ENCODE measurements at regions not wholly inside any gene's neighbourhood (a gene's known extent, or its start where the extent isn't known, plus 50 kb on each side); places are given as distances from the start of the nearest gene placed in this dataset.

- peak overlapping the region; percentile 15; the same call in 1 of the 2 replicates for H3K4me3 ChIP-seq (ENCODE audit: low read depth, low read length)
- H3K4me1 ChIP-seq (ENCODE audit: control insufficient read depth, insufficient read depth, low read length), result peaks cover 31% of the 10 kb centered on the region
- no peaks in the 10 kb centered on the region for H3K36me3 ChIP-seq (ENCODE audit: control insufficient read depth, insufficient read depth, low read length)
- no peak overlapping the region for H3K9ac ChIP-seq (ENCODE audit: low read length)
- H3K9me3 ChIP-seq (ENCODE audit: control insufficient read depth, insufficient read depth, low read depth, low read length), result no peaks in the 10 kb centered on the region
- H3K27me3 ChIP-seq (ENCODE audit: control insufficient read depth, insufficient read depth, low read length), result peaks cover 8% of the 10 kb centered on the region; the same call in 1 of the 2 replicates
- peak overlapping the region; percentile 51; the same call in 1 of the 2 replicates for H3K27ac ChIP-seq (ENCODE audit: low read depth, low read length)
Measured at GRCh38 chr12:88951860-88952561, 371.7 kb upstream of the KITLG start.

- no peaks in the 10 kb centered on the region for H3K36me3 ChIP-seq (ENCODE audit: control insufficient read depth, insufficient read depth, low read length)
- no peak overlapping the region for H3K9ac ChIP-seq (ENCODE audit: low read length)
- peaks cover 38% of the 10 kb centered on the region for H3K4me1 ChIP-seq (ENCODE audit: control insufficient read depth, insufficient read depth, low read length)
- H3K27me3 ChIP-seq (ENCODE audit: control insufficient read depth, insufficient read depth, low read length), result peaks cover 8% of the 10 kb centered on the region; the same call in 1 of the 2 replicates
- no peak overlapping the region for H3K4me3 ChIP-seq (ENCODE audit: low read depth, low read length)
- no peaks in the 10 kb centered on the region for H3K9me3 ChIP-seq (ENCODE audit: control insufficient read depth, insufficient read depth, low read depth, low read length)
- no peak overlapping the region for H3K27ac ChIP-seq (ENCODE audit: low read depth, low read length)
Measured at GRCh38 chr12:88951177-88951576, 370.9 kb upstream of the KITLG start.

DNA sequence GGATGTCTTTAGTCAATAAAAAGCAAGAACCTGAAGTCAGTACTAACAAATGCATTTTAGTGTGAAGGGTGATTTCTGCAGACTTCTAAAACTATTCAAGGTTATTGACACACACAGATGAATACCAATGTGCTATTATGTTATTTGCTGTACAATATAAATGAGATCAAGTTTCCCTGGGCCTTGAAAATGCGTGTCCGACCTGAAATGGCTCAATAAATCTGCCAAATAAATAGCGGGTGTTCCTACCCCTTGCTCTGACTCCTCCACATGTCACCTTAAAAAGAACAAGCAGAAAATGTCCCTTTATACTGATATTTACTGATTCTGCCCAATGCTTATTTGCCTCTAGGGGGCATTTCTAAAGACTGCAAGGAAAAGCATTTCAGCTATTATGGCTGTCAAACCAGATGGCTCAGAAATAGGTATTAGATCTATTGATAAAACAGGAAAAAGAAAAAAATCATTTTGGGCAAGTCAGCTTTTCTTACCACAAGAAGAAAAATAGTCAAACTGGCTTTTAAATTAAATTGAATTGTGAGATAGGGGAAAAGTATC lies 367.3 kb upstream of the KITLG start:
- H3K9me3 ChIP-seq (ENCODE audit: control insufficient read depth, insufficient read depth, low read depth, low read length), result no peaks in the 10 kb centered on the region
- no peaks in the 10 kb centered on the region; the same call in 1 of the 2 replicates for H3K27me3 ChIP-seq (ENCODE audit: control insufficient read depth, insufficient read depth, low read length)
- peaks cover 24% of the 10 kb centered on the region for H3K4me1 ChIP-seq (ENCODE audit: control insufficient read depth, insufficient read depth, low read length)
- H3K27ac ChIP-seq (ENCODE audit: low read depth, low read length), result no peak overlapping the region
- no peak overlapping the region for H3K4me3 ChIP-seq (ENCODE audit: low read depth, low read length)
- H3K36me3 ChIP-seq (ENCODE audit: control insufficient read depth, insufficient read depth, low read length), result no peaks in the 10 kb centered on the region
- no peak overlapping the region for H3K9ac ChIP-seq (ENCODE audit: low read length)

GRCh38 chr12:88946372-88946997 lies 366.2 kb upstream of the KITLG start:
- Histone ChIP-seq H3K27ac (ENCODE audit: low read depth, low read length) (no peak overlapping the region), H3K4me3 (ENCODE audit: low read depth, low read length) (no peak overlapping the region), H3K36me3 (ENCODE audit: control insufficient read depth, insufficient read depth, low read length) (no peaks in the 10 kb centered on the region), H3K4me1 (ENCODE audit: control insufficient read depth, insufficient read depth, low read length) (peaks cover 13% of the 10 kb centered on the region), H3K9ac (ENCODE audit: low read length) (no peak overlapping the region), H3K27me3 (ENCODE audit: control insufficient read depth, insufficient read depth, low read length) (no peaks in the 10 kb centered on the region; the same call in 1 of the 2 replicates), H3K9me3 (ENCODE audit: control insufficient read depth, insufficient read depth, low read depth, low read length) (no peaks in the 10 kb centered on the region)

- H3K27me3 ChIP-seq (ENCODE audit: control insufficient read depth, insufficient read depth, low read length), result no peaks in the 10 kb centered on the region
- H3K4me3 ChIP-seq (ENCODE audit: low read depth, low read length), result no peak overlapping the region
- H3K36me3 ChIP-seq (ENCODE audit: control insufficient read depth, insufficient read depth, low read length), result no peaks in the 10 kb centered on the region
- H3K9me3 ChIP-seq (ENCODE audit: control insufficient read depth, insufficient read depth, low read depth, low read length), result no peaks in the 10 kb centered on the region
- peaks cover 9% of the 10 kb centered on the region for H3K4me1 ChIP-seq (ENCODE audit: control insufficient read depth, insufficient read depth, low read length)
- H3K27ac ChIP-seq (ENCODE audit: low read depth, low read length), result no peak overlapping the region
- no peak overlapping the region for H3K9ac ChIP-seq (ENCODE audit: low read length)
Measured at GRCh38 chr12:88945051-88945732, 364.9 kb upstream of the KITLG start.

GRCh38 chr12:88944397-88944796 lies 364.1 kb upstream of the KITLG start:
- H3K9ac ChIP-seq (ENCODE audit: low read length), result no peak overlapping the region
- no peak overlapping the region for H3K27ac ChIP-seq (ENCODE audit: low read depth, low read length)
- H3K27me3 ChIP-seq (ENCODE audit: control insufficient read depth, insufficient read depth, low read length), result no peaks in the 10 kb centered on the region
- H3K4me3 ChIP-seq (ENCODE audit: low read depth, low read length), result no peak overlapping the region
- no peaks in the 10 kb centered on the region for H3K36me3 ChIP-seq (ENCODE audit: control insufficient read depth, insufficient read depth, low read length)
- H3K4me1 ChIP-seq (ENCODE audit: control insufficient read depth, insufficient read depth, low read length), result peaks cover 9% of the 10 kb centered on the region
- no peaks in the 10 kb centered on the region for H3K9me3 ChIP-seq (ENCODE audit: control insufficient read depth, insufficient read depth, low read depth, low read length)

DNA sequence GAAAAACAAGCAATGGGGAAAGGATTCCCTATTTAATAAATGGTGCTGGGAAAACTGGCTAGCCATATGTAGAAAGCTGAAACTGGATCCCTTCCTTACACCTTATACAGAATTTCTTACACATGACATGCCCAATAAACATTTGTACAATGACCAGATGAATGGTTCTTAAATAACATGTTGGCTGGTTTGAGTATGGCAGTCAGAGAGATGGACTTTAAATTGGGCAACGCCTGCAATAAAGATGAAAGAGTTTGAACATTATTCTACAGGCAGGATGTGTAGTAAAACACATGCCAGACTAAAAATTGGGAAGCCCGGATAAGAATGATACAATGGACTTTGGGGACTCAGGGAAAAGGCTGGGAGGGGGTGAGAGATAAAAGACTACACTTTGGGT lies 360.6 kb upstream of the KITLG start:
- no peaks in the 10 kb centered on the region for H3K4me1 ChIP-seq (ENCODE audit: control insufficient read depth, insufficient read depth, low read length)
- H3K27ac ChIP-seq (ENCODE audit: low read depth, low read length), result no peak overlapping the region
- no peaks in the 10 kb centered on the region for H3K36me3 ChIP-seq (ENCODE audit: control insufficient read depth, insufficient read depth, low read length)
- H3K4me3 ChIP-seq (ENCODE audit: low read depth, low read length), result no peak overlapping the region
- H3K27me3 ChIP-seq (ENCODE audit: control insufficient read depth, insufficient read depth, low read length), result no peaks in the 10 kb centered on the region
- no peaks in the 10 kb centered on the region for H3K9me3 ChIP-seq (ENCODE audit: control insufficient read depth, insufficient read depth, low read depth, low read length)
- no peak overlapping the region for H3K9ac ChIP-seq (ENCODE audit: low read length)

DNA sequence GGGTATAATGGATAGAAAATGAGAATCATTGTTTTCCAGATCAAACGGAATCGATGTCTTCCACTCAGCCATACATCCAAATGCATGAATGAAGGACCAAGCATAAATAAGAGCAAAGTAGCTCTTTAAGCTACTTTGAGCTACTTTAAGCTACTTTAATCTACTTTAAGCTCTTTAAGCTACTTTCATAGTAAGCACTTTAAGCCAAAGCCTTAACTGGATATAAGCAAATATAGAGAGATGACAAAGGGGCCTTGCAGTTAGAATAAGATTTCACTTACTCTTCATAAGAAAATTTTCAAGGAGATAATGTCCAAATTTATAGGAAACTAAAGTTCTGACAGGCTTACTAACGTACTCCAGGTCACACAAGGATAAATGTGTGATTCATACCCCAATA lies 355.6 kb upstream of the KITLG start:
- no peak overlapping the region for H3K4me3 ChIP-seq (ENCODE audit: low read depth, low read length)
- H3K36me3 ChIP-seq (ENCODE audit: control insufficient read depth, insufficient read depth, low read length), result no peaks in the 10 kb centered on the region
- H3K4me1 ChIP-seq (ENCODE audit: control insufficient read depth, insufficient read depth, low read length), result peaks cover 7% of the 10 kb centered on the region
- H3K27me3 ChIP-seq (ENCODE audit: control insufficient read depth, insufficient read depth, low read length), result no peaks in the 10 kb centered on the region
- no peaks in the 10 kb centered on the region for H3K9me3 ChIP-seq (ENCODE audit: control insufficient read depth, insufficient read depth, low read depth, low read length)
- no peak overlapping the region for H3K27ac ChIP-seq (ENCODE audit: low read depth, low read length)
- no peak overlapping the region for H3K9ac ChIP-seq (ENCODE audit: low read length)

DNA sequence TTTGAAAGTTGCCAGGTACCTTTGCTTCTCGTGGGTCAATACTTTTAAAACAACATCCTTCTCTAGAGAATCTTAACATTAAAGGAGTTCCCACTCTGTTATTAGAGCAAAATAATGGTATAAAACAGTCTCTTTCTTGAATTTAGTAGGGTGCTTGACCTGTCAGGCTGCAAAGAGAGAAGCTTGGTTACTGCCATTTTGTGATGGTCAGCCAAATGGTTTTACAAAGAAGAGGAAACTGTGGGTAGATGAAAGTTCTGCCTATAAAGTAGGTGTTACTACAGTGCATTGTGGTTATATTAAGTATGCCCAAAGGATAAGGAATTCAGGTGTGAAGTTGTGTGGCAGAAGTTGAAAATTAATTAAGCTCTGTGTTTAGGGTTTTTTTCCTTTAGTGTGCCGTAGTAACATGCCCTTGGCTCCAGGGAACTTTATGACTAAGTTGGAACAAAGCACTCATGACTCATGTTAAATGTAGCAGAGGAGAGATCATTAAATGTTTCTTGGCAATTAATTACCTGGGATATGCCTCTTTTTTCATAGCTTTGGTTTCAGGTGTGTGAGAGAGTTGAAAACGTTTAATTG lies 354.0 kb upstream of the KITLG start:
- Histone ChIP-seq H3K9me3 (ENCODE audit: control insufficient read depth, insufficient read depth, low read depth, low read length) (no peaks in the 10 kb centered on the region), H3K9ac (ENCODE audit: low read length) (no peak overlapping the region), H3K4me3 (ENCODE audit: low read depth, low read length) (no peak overlapping the region), H3K27me3 (ENCODE audit: control insufficient read depth, insufficient read depth, low read length) (no peaks in the 10 kb centered on the region), H3K4me1 (ENCODE audit: control insufficient read depth, insufficient read depth, low read length) (peaks cover 7% of the 10 kb centered on the region), H3K36me3 (ENCODE audit: control insufficient read depth, insufficient read depth, low read length) (no peaks in the 10 kb centered on the region), H3K27ac (ENCODE audit: low read depth, low read length) (no peak overlapping the region)

DNA sequence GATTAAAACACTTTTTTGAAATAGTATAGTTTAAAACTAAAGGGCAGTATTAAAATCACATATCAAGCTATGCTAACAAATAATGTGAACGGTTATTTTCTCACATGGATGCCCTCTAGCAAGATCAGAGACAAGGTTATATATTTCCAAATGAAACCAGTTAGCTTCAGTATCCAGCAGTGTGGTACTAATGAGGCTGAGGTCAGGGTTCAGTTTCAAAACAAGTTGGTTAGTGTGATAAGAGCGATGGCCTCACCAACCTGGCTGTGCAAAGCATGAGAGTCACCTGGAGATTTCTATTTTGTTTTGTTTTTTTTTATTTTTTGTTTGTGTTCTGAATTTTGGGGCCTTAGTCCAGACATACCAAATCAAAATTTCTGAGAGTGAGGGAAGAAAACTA lies 352.2 kb upstream of the KITLG start:
- H3K27ac ChIP-seq (ENCODE audit: low read depth, low read length), result no peak overlapping the region
- H3K4me3 ChIP-seq (ENCODE audit: low read depth, low read length), result no peak overlapping the region
- no peaks in the 10 kb centered on the region for H3K27me3 ChIP-seq (ENCODE audit: control insufficient read depth, insufficient read depth, low read length)
- H3K9ac ChIP-seq (ENCODE audit: low read length), result no peak overlapping the region
- H3K36me3 ChIP-seq (ENCODE audit: control insufficient read depth, insufficient read depth, low read length), result no peaks in the 10 kb centered on the region
- H3K9me3 ChIP-seq (ENCODE audit: control insufficient read depth, insufficient read depth, low read depth, low read length), result no peaks in the 10 kb centered on the region
- H3K4me1 ChIP-seq (ENCODE audit: control insufficient read depth, insufficient read depth, low read length), result peaks cover 7% of the 10 kb centered on the region
